Retina (tissue), 1 donor: ENCODE measurements at regions not wholly inside any gene's neighbourhood (a gene's known extent, or its start where the extent isn't known, plus 50 kb on each side); places are given as distances from the start of the nearest gene placed in this dataset.

ENCODE experiments used
- DNase-seq: peaks from one replicate; pipeline ENCODE4 v3.0.0-alpha.2; 2016

- no peak for DNase-seq
These were observed 846.8 kb downstream of the BRD1 start for GRCh38 chr22:48980918-48981317.

- DNase-seq = no peak
These were observed 847.3 kb downstream of the BRD1 start for GRCh38 chr22:48980409-48980808.

GRCh38 chr22:48979482-48979881 is 848.2 kb downstream of the BRD1 start:
- DNase-seq = no peak

- no peak for DNase-seq
These were observed 850.8 kb downstream of the BRD1 start for GRCh38 chr22:48976556-48977535.

- no peak for DNase-seq
These were observed 851.8 kb downstream of the BRD1 start for GRCh38 chr22:48975886-48976285.

GRCh38 chr22:48975316-48975741 is 852.3 kb downstream of the BRD1 start:
- DNase-seq = no peak

- no peak for DNase-seq
These were observed 853.0 kb downstream of the BRD1 start for GRCh38 chr22:48974443-48975315.

- DNase-seq = no peak
These were observed 854.0 kb downstream of the BRD1 start for GRCh38 chr22:48973694-48974041.

- no peak for DNase-seq
These were observed 854.5 kb downstream of the BRD1 start for GRCh38 chr22:48972979-48973693.

GRCh38 chr22:48968201-48968959 is 859.3 kb downstream of the BRD1 start:
- DNase-seq = no peak

- no peak for DNase-seq
These were observed 864.3 kb downstream of the BRD1 start for GRCh38 chr22:48963405-48963804.

GRCh38 chr22:48961705-48962104 is 866.0 kb downstream of the BRD1 start:
- DNase-seq = no peak

GRCh38 chr22:48960980-48961660 is 866.6 kb downstream of the BRD1 start:
- no peak for DNase-seq

GRCh38 chr22:48960576-48960975 is 867.1 kb downstream of the BRD1 start:
- no peak for DNase-seq

- DNase-seq = no peak
These were observed 868.2 kb downstream of the BRD1 start for GRCh38 chr22:48959496-48959895.

GRCh38 chr22:48957987-48958321 is 869.7 kb downstream of the BRD1 start:
- no peak for DNase-seq

GRCh38 chr22:48957311-48957986 is 870.2 kb downstream of the BRD1 start:
- DNase-seq = no peak

- DNase-seq = no peak
These were observed 872.0 kb downstream of the BRD1 start for GRCh38 chr22:48955351-48956311.

GRCh38 chr22:48954781-48955311 is 872.8 kb downstream of the BRD1 start:
- DNase-seq = no peak

GRCh38 chr22:48953830-48954229 is 873.8 kb downstream of the BRD1 start:
- DNase-seq = no peak
